Activated CD8-positive, alpha-beta T cell treated with anti-CD3 and anti-CD28 coated beads for 36 hours (primary cell): ENCODE measurements at regions not wholly inside any gene's neighbourhood (a gene's known extent, or its start where the extent isn't known, plus 50 kb on each side); places are given as distances from the start of the nearest gene placed in this dataset.
"Not testable (repeated sequence)": the region's sequence is repeated elsewhere in the genome, so short reads cannot be mapped to it uniquely, and the experiment has no call there.

Experiments used
- ATAC-seq: fragments of 200-7000 bp; cut with Tn5 transposase; one replicate; pipeline ENCODE4 v1.10.0; 2021; ENCODE audit warnings: mild to moderate bottlenecking, moderate library complexity
- CTCF ChIA-PET: fragments of 350-600 bp; sonication (Branson Sonifier 250); formaldehyde crosslinking; loops from one replicate; lab custom pipeline; 2021; ENCODE audit warnings: antibody characterized with exemption; lab: Charles Lee
- POLR2A ChIA-PET: fragments of 350-600 bp; sonication (Branson Sonifier 250); formaldehyde crosslinking; loops from one replicate; lab custom pipeline; 2021; ENCODE audit warnings: antibody characterized with exemption; lab: Charles Lee
- DNase-seq: peaks from one replicate; pipeline ENCODE4 v3.0.0-alpha.2; 2020
- H3K27ac Mint-ChIP-seq: one replicate; pipeline ENCODE4 v1.8.0; 2021; ENCODE audit warnings: mild to moderate bottlenecking, mixed read lengths
- H3K27me3 Mint-ChIP-seq: one replicate; pipeline ENCODE4 v1.8.0; 2021; ENCODE audit warnings: mixed read lengths
- H3K36me3 Mint-ChIP-seq: one replicate; pipeline ENCODE4 v1.8.0; 2021; ENCODE audit warnings: low read depth, mixed read lengths
- H3K4me1 Mint-ChIP-seq: one replicate; pipeline ENCODE4 v1.8.0; 2021; ENCODE audit warnings: low read depth, mixed read lengths
- H3K4me3 Mint-ChIP-seq: one replicate; pipeline ENCODE4 v1.8.0; 2021; ENCODE audit warnings: mild to moderate bottlenecking, moderate library complexity, mixed read lengths
- H3K9me3 Mint-ChIP-seq: one replicate; pipeline ENCODE4 v1.8.0; 2021; ENCODE audit warnings: mixed read lengths
- CTCF ChIP-seq: fragments of 200-600 bp; IDR thresholded peaks from one replicate; pipeline ENCODE4 v1.8.0; 2022; ENCODE audit warnings: antibody characterized with exemption, mild to moderate bottlenecking
- intact Hi-C: fragments of 100-400 bp; cut with micrococcal nuclease; formaldehyde crosslinking; loops from one replicate; pipeline ENCODE4 v1.10.0; 2022

- no peak for DNase-seq
- no peaks in the 10 kb centered on the region for H3K4me1 Mint-ChIP-seq
- peaks cover 1% of the 10 kb centered on the region for H3K9me3 Mint-ChIP-seq
- no peak for ATAC-seq
- intact Hi-C loops, result no loop called here
- no peaks in the 10 kb centered on the region for H3K36me3 Mint-ChIP-seq
- TF ChIP-seq CTCF, result no peak
- no peak overlapping the region for H3K27ac Mint-ChIP-seq
- H3K4me3 Mint-ChIP-seq, result no peak overlapping the region
- ChIA-PET POLR2A (no interaction called here), CTCF (interaction anchor here (0.6 kb wide), 1 partner anchor 208 kb away, joined by 3 read pairs; no protein-coding TSS in a partner anchor)
- no peaks in the 10 kb centered on the region for H3K27me3 Mint-ChIP-seq
These were observed 524.6 kb upstream of the ARPP21 start for GRCh38 chr3:35114686-35115085.

GRCh38 chr3:35120026-35120425 is 519.3 kb upstream of the ARPP21 start:
- no peaks in the 10 kb centered on the region for H3K36me3 Mint-ChIP-seq
- no peak overlapping the region for H3K27ac Mint-ChIP-seq
- H3K9me3 Mint-ChIP-seq, result no peaks in the 10 kb centered on the region
- TF ChIP-seq CTCF, result no peak
- no peak overlapping the region for H3K4me3 Mint-ChIP-seq
- no peaks in the 10 kb centered on the region for H3K27me3 Mint-ChIP-seq
- ChIA-PET CTCF (no interaction called here), POLR2A (no interaction called here)
- no peak for DNase-seq
- intact Hi-C loops, result no loop called here
- no peaks in the 10 kb centered on the region for H3K4me1 Mint-ChIP-seq
- no peak for ATAC-seq

DNA sequence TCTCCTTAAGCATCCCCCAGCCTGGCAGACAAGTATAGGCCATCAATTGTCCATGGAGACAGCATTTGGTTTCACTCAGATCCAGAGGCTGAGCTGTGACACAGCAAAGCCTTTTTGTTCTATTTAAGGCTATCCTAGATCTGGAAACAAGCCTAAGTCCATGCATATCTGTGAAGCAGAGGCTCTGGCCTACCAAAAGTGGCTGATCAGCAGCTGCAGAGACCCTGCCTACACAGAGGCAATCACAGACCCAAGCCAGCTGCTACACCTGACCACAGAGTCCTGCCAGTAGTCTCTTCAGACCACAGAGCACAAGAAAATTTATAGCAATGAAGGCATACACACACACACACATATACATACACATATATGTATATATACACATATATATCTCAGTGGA is 501.7 kb upstream of the ARPP21 start:
- H3K27ac Mint-ChIP-seq, result no peak overlapping the region
- no peak overlapping the region for H3K4me3 Mint-ChIP-seq
- H3K36me3 Mint-ChIP-seq, result no peaks in the 10 kb centered on the region
- ChIA-PET CTCF (no interaction called here), POLR2A (no interaction called here)
- H3K9me3 Mint-ChIP-seq, result peaks cover 6% of the 10 kb centered on the region
- H3K27me3 Mint-ChIP-seq, result no peaks in the 10 kb centered on the region
- no peak for DNase-seq
- H3K4me1 Mint-ChIP-seq, result no peaks in the 10 kb centered on the region
- ATAC-seq, result no peak
- TF ChIP-seq CTCF, result no peak
- intact Hi-C loops, result no loop called here

GRCh38 chr3:35141406-35141805 is 497.9 kb upstream of the ARPP21 start:
- TF ChIP-seq CTCF, result no peak
- ChIA-PET CTCF (no interaction called here), POLR2A (no interaction called here)
- Mint-ChIP-seq H3K9me3 (peaks cover 3% of the 10 kb centered on the region), H3K36me3 (no peaks in the 10 kb centered on the region), H3K4me1 (no peaks in the 10 kb centered on the region), H3K4me3 (no peak overlapping the region), H3K27me3 (no peaks in the 10 kb centered on the region), H3K27ac (no peak overlapping the region)
- DNase-seq (no peak), ATAC-seq (no peak)
- intact Hi-C loops, result no loop called here

DNA sequence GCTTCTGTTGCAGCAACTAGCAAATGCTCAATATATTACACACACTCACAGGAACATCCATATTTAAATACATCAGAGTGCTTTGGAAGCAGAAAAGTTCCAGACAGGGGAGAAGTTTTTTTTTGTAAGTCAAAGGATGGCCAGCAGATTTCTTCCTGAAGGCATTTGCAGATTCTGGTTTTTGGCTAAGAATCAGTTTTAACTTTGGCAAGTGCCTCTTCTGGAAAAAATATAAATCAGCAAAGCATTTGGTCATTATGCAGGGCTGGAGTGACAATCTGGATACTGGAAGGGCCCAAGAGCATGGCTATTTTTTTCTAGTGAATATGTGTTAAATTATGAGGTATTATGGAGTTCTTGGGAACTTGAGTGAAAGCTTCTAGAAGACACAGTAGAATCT is 495.3 kb upstream of the ARPP21 start:
- intact Hi-C loops, result no loop called here
- no peak for ATAC-seq
- H3K36me3 Mint-ChIP-seq, result no peaks in the 10 kb centered on the region
- H3K9me3 Mint-ChIP-seq, result peaks cover 3% of the 10 kb centered on the region
- TF ChIP-seq CTCF, result no peak
- no peaks in the 10 kb centered on the region for H3K4me1 Mint-ChIP-seq
- no peak overlapping the region for H3K27ac Mint-ChIP-seq
- no peak overlapping the region for H3K4me3 Mint-ChIP-seq
- ChIA-PET CTCF (no interaction called here), POLR2A (no interaction called here)
- no peaks in the 10 kb centered on the region for H3K27me3 Mint-ChIP-seq
- DNase-seq, result no peak

DNA sequence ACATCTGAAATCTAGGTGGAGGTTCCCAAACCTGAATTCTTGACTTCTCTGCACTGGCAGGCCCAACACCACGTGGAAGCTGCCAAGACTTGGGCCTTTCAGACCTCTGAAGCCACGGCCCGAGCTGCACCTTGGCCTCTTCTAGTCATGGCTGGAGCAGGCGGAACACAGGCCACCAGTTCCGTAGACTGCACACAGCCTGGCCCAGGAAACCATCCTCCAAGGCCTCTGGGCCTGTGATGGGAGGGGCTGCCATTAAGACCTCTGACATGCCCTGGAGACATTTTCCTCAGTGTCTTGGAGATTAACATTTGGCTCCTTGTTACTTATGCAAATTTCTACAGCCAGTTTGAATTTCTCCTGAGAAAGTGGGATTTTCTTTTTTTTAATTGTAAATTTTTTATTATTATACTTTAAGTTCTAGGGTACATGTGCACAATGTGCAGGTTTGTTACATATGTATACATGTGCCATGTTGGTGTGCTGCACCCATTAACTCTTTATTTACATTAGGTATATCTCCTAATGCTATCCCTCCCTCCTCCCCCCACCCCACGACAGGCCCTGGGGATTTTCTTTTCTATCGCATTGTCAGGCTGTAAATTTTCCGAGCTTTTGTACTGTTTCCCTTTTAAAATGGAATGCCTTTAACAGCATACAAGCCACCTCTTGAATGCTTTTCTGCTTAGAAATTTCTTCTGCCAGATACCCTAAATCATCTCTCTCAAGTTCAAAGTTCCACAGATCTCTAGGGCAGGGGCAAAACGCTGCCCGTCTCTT is 492.9 kb upstream of the ARPP21 start:
- H3K27ac Mint-ChIP-seq, ATAC-seq, H3K9me3 Mint-ChIP-seq, CTCF ChIA-PET, H3K27me3 Mint-ChIP-seq, H3K4me3 Mint-ChIP-seq, intact Hi-C loops, H3K4me1 Mint-ChIP-seq, H3K36me3 Mint-ChIP-seq, DNase-seq, POLR2A ChIA-PET: not testable (repeated sequence)
